ENCODE measurements at regions not wholly inside any gene's neighbourhood (a gene's known extent, or its start where the extent isn't known, plus 50 kb on each side); places are given as distances from the start of the nearest gene placed in this dataset.

- intact Hi-C loops (cut with DNase I), result no loop called here
- DNase-seq, result peak; percentile 29
- ATAC-seq (ENCODE audit: poor library complexity), result no peak
Measured at GRCh38 chr17:77476498-77476897, 335.7 kb downstream of the SEC14L1 start.

- peak; percentile 75 for DNase-seq
- intact Hi-C loops (cut with DNase I), result no loop called here
- ATAC-seq (ENCODE audit: poor library complexity), result peak; percentile 86
Measured at GRCh38 chr17:77476931-77477805, 336.4 kb downstream of the SEC14L1 start.

GRCh38 chr17:77478281-77478680 lies 337.5 kb downstream of the SEC14L1 start:
- intact Hi-C loops (cut with DNase I), result no loop called here
- DNase-seq, result peak; percentile 22
- ATAC-seq (ENCODE audit: poor library complexity), result no peak

GRCh38 chr17:77478899-77479298 lies 338.1 kb downstream of the SEC14L1 start:
- intact Hi-C loops (cut with DNase I), result no loop called here
- DNase-seq (no peak), ATAC-seq (ENCODE audit: poor library complexity) (no peak)

- ATAC-seq (ENCODE audit: poor library complexity) (no peak), DNase-seq (peak; percentile 47)
- intact Hi-C loops (cut with DNase I), result no loop called here
Measured at GRCh38 chr17:77479372-77480198, 338.8 kb downstream of the SEC14L1 start.

GRCh38 chr17:77480199-77480508 lies 339.4 kb downstream of the SEC14L1 start:
- DNase-seq, result peak; percentile 15
- ATAC-seq (ENCODE audit: poor library complexity), result no peak
- intact Hi-C loops (cut with DNase I), result no loop called here

GRCh38 chr17:77480509-77481215 lies 339.9 kb downstream of the SEC14L1 start:
- ATAC-seq (ENCODE audit: poor library complexity), result no peak
- intact Hi-C loops (cut with DNase I), result no loop called here
- peak; percentile 40 for DNase-seq

- no peak for ATAC-seq (ENCODE audit: poor library complexity)
- intact Hi-C loops (cut with DNase I), result no loop called here
Measured at GRCh38 chr17:77481476-77482374, 341.0 kb downstream of the SEC14L1 start.

GRCh38 chr17:77482375-77483127 lies 341.8 kb downstream of the SEC14L1 start:
- intact Hi-C loops (cut with DNase I), result no loop called here
- ATAC-seq (ENCODE audit: poor library complexity) (no peak), DNase-seq (peak; percentile 33)

More at GRCh38 chr17:77481476-77482374, 341.0 kb downstream of the SEC14L1 start:
- peak; percentile 30 for DNase-seq

GRCh38 chr17:77483128-77483598 lies 342.4 kb downstream of the SEC14L1 start:
- intact Hi-C loops (cut with DNase I), result no loop called here
- DNase-seq, result peak; percentile 24
- ATAC-seq (ENCODE audit: poor library complexity), result no peak

GRCh38 chr17:77484111-77484510 lies 343.3 kb downstream of the SEC14L1 start:
- no peak for DNase-seq
- no peak for ATAC-seq (ENCODE audit: poor library complexity)
- intact Hi-C loops (cut with DNase I), result no loop called here

GRCh38 chr17:77485089-77485833 lies 344.5 kb downstream of the SEC14L1 start:
- intact Hi-C loops (cut with DNase I), result no loop called here
- DNase-seq, result no peak

GRCh38 chr17:77487211-77487629 lies 346.5 kb downstream of the SEC14L1 start:
- intact Hi-C loops (cut with DNase I), result no loop called here
- ATAC-seq (ENCODE audit: poor library complexity) (no peak), DNase-seq (no peak)

More at GRCh38 chr17:77485089-77485833, 344.5 kb downstream of the SEC14L1 start:
- no peak for ATAC-seq (ENCODE audit: poor library complexity)

GRCh38 chr17:77487677-77488530 lies 347.1 kb downstream of the SEC14L1 start:
- intact Hi-C loops (cut with DNase I), result no loop called here
- ATAC-seq (ENCODE audit: poor library complexity) (no peak), DNase-seq (no peak)

GRCh38 chr17:77488531-77489238 lies 347.9 kb downstream of the SEC14L1 start:
- DNase-seq (no peak), ATAC-seq (ENCODE audit: poor library complexity) (no peak)
- intact Hi-C loops (cut with DNase I), result no loop called here

All from Right ventricle myocardium superior (tissue), 1 donor.